Mononuclear cell (primary cell): ENCODE measurements at regions not wholly inside any gene's neighbourhood (a gene's known extent, or its start where the extent isn't known, plus 50 kb on each side); places are given as distances from the start of the nearest gene placed in this dataset.

Source experiments
- H3K27me3 ChIP-seq: 2 replicates; pipeline ENCODE4 v1.6.0; 2011; ENCODE audit warnings: low read length, control low read depth; ENCODE audit not compliant: insufficient read depth
- H3K4me1 ChIP-seq: 2 replicates; pipeline ENCODE4 v1.5.1; 2011; ENCODE audit warnings: mild to moderate bottlenecking, low read length, control low read depth; ENCODE audit not compliant: insufficient read depth
- H3K4me3 ChIP-seq: 2 replicates; pipeline ENCODE4 v1.5.1; 2011; ENCODE audit warnings: mild to moderate bottlenecking, low read length, moderate library complexity
- H3K9me3 ChIP-seq: 2 replicates; pipeline ENCODE4 v1.5.1; 2011; ENCODE audit warnings: low read depth, mild to moderate bottlenecking, control low read depth, low read length

- Histone ChIP-seq H3K9me3 (no peaks in the 10 kb centered on the region), H3K4me3 (no peak overlapping the region), H3K27me3 (no peaks in the 10 kb centered on the region), H3K4me1 (peaks cover 12% of the 10 kb centered on the region)
These were observed 643.6 kb downstream of the ACTL7B start for GRCh38 chr9:108212184-108212583.

GRCh38 chr9:108211411-108211955 lies 644.3 kb downstream of the ACTL7B start:
- no peaks in the 10 kb centered on the region for H3K9me3 ChIP-seq
- no peak overlapping the region for H3K4me3 ChIP-seq
- no peaks in the 10 kb centered on the region for H3K27me3 ChIP-seq
- H3K4me1 ChIP-seq: peaks cover 12% of the 10 kb centered on the region

DNA sequence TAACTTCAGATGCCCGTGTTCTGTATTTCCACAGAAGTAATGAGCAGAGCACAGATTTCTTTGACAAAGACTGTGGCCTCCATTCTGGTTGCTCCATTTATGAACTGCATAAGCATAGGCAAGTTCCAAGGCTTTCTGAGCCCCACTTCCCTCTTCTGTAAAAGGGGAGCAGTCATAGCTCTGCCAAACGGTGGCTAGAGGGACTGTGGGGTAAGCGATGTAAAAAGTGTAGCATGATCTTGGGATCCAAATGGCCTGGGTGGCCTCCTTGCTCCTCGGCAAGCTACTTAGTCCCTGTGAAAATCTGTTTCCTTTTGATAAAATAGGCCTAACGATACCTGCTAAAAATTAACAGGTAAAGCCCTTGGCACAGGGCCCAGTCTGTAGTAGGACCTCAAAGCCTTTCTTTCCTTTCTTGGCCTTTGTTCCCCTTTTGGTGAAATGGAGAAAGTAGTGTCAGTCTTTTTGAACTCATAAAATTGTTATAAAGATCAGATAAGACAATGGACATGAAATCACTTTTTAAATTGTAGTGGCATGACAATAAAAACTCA lies 646.6 kb downstream of the ACTL7B start:
- Histone ChIP-seq H3K27me3 (no peaks in the 10 kb centered on the region), H3K4me1 (peaks cover 12% of the 10 kb centered on the region), H3K4me3 (no peak overlapping the region), H3K9me3 (no peaks in the 10 kb centered on the region)

- Histone ChIP-seq H3K4me3 (no peak overlapping the region), H3K9me3 (no peaks in the 10 kb centered on the region), H3K27me3 (no peaks in the 10 kb centered on the region), H3K4me1 (peaks cover under 1% of the 10 kb centered on the region)
These were observed 648.1 kb downstream of the ACTL7B start for GRCh38 chr9:108207561-108208165.

- no peaks in the 10 kb centered on the region for H3K27me3 ChIP-seq
- H3K4me1 ChIP-seq: no peaks in the 10 kb centered on the region
- peaks cover 7% of the 10 kb centered on the region for H3K9me3 ChIP-seq
- no peak overlapping the region for H3K4me3 ChIP-seq
These were observed 650.5 kb downstream of the ACTL7B start for GRCh38 chr9:108205276-108205675.

GRCh38 chr9:108197899-108198298 lies 657.9 kb downstream of the ACTL7B start:
- Histone ChIP-seq H3K4me1 (no peaks in the 10 kb centered on the region), H3K4me3 (no peak overlapping the region), H3K9me3 (peaks cover 11% of the 10 kb centered on the region), H3K27me3 (no peaks in the 10 kb centered on the region)

DNA sequence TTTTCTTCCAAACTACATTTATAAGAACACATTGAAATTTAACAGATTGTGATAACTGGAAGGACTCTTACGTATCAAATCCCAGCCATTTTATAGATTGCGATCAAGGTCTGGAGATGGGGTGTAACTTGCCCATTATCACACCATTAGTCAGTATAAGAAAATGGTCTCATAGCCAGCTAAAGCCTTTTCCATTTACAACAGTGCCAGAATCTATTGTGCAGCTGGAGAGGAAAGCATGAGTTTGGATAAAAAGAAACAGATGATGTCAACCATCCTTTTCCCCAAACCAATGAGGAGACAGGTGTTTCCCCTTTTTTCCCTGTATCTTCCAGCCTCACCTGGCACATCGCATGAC lies 658.8 kb downstream of the ACTL7B start:
- H3K4me3 ChIP-seq: no peak overlapping the region
- no peaks in the 10 kb centered on the region for H3K27me3 ChIP-seq
- no peaks in the 10 kb centered on the region for H3K4me1 ChIP-seq
- H3K9me3 ChIP-seq: peaks cover 11% of the 10 kb centered on the region

GRCh38 chr9:108196332-108197007 lies 659.3 kb downstream of the ACTL7B start:
- Histone ChIP-seq H3K9me3 (peaks cover 7% of the 10 kb centered on the region), H3K4me3 (no peak overlapping the region), H3K4me1 (no peaks in the 10 kb centered on the region), H3K27me3 (no peaks in the 10 kb centered on the region)

- H3K4me1 ChIP-seq: peaks cover 7% of the 10 kb centered on the region
- no peaks in the 10 kb centered on the region for H3K9me3 ChIP-seq
- H3K27me3 ChIP-seq: no peaks in the 10 kb centered on the region
- no peak overlapping the region for H3K4me3 ChIP-seq
These were observed 661.6 kb downstream of the ACTL7B start for GRCh38 chr9:108194154-108194553.

GRCh38 chr9:108193026-108193710 lies 662.6 kb downstream of the ACTL7B start:
- H3K27me3 ChIP-seq: no peaks in the 10 kb centered on the region
- H3K9me3 ChIP-seq: no peaks in the 10 kb centered on the region
- peaks cover 7% of the 10 kb centered on the region for H3K4me1 ChIP-seq
- no peak overlapping the region for H3K4me3 ChIP-seq

GRCh38 chr9:108191065-108191464 lies 664.7 kb downstream of the ACTL7B start:
- H3K9me3 ChIP-seq: no peaks in the 10 kb centered on the region
- H3K4me3 ChIP-seq: no peak overlapping the region
- no peaks in the 10 kb centered on the region for H3K27me3 ChIP-seq
- H3K4me1 ChIP-seq: peaks cover 7% of the 10 kb centered on the region

DNA sequence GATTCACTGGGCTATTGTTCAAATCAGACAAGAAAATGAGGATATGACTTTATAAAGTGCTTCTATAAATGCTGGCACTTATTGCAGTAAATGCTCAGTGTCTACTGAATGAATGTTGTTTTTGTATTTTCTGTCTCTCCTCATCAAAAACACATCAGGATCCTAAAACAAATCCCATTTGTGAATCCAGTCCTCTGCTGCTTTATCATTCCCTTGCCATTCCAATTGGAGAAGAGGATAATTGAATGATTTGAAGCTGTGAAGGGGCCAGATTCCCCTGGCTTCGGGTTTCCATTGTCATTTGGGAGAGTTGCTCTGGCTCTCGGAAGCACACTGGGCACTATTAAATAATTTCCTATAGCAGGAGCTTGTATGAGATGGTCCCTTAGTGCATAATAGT lies 666.8 kb downstream of the ACTL7B start:
- no peak overlapping the region for H3K4me3 ChIP-seq
- H3K4me1 ChIP-seq: peaks cover 7% of the 10 kb centered on the region
- H3K27me3 ChIP-seq: no peaks in the 10 kb centered on the region
- H3K9me3 ChIP-seq: no peaks in the 10 kb centered on the region

GRCh38 chr9:108188482-108188881 lies 667.3 kb downstream of the ACTL7B start:
- Histone ChIP-seq H3K4me3 (no peak overlapping the region), H3K9me3 (no peaks in the 10 kb centered on the region), H3K4me1 (peaks cover 7% of the 10 kb centered on the region), H3K27me3 (no peaks in the 10 kb centered on the region)

- Histone ChIP-seq H3K9me3 (no peaks in the 10 kb centered on the region), H3K4me1 (peaks cover 12% of the 10 kb centered on the region), H3K4me3 (no peak overlapping the region), H3K27me3 (no peaks in the 10 kb centered on the region)
These were observed 669.0 kb downstream of the ACTL7B start for GRCh38 chr9:108186642-108187395.

DNA sequence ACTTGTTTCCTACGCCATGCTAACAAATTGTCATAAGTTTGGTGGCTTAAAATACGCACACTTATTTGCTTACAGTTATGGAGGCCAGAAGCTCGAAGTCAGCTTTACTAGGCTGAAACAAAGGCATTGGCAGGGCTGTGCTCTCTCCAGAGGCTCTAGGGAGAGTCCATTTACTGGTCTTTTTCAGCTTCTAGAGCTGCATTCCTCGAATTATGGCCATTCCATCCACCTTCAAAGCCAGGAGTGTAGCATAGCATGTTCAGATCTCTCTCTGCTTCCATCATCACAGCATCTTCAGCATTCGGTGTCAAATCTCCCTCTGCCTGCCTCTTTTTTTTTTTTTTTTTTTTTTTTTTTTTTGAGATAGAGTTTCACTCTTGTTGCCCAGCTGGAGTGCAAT lies 670.2 kb downstream of the ACTL7B start:
- H3K4me1 ChIP-seq: peaks cover 5% of the 10 kb centered on the region
- no peaks in the 10 kb centered on the region for H3K9me3 ChIP-seq
- no peaks in the 10 kb centered on the region for H3K27me3 ChIP-seq
- no peak overlapping the region for H3K4me3 ChIP-seq
